K562 (cell line): ENCODE measurements at regions not wholly inside any gene's neighbourhood (a gene's known extent, or its start where the extent isn't known, plus 50 kb on each side); places are given as distances from the start of the nearest gene placed in this dataset.
A peak's percentile ranks its signal among the peaks of the same experiment; 100 is the strongest.

Experiments used
- CBX5 ChIP-seq: IDR thresholded peaks from 2 replicates; pipeline ENCODE4 v1.6.1; 2014; ENCODE audit warnings: low read depth, borderline replicate concordance
- TEAD2 ChIP-seq: fragments of 450-650 bp; IDR thresholded peaks from 2 replicates; pipeline ENCODE4 v1.6.1; 2016; ENCODE audit warnings: missing genetic modification characterization, control low read depth, missing compliant biosample characterization
- ZNF445 ChIP-seq: fragments of 250-450 bp; sonication (Bioruptor Pico); IDR thresholded peaks from 2 replicates; pipeline ENCODE4 v1.4.0; 2020; ENCODE audit warnings: low read depth, mild to moderate bottlenecking, moderate library complexity
- TF ChIP-seq, protein P1 (sequence below), 3 experiments: IDR thresholded peaks in 2 of 3; conservative IDR thresholded peaks in 1 of 3; 2 replicates each; pipeline ENCODE4 v1.5.1; 2011 to 2012; ENCODE audit warnings: low read length in 3 of 3, mild to moderate bottlenecking in 3 of 3, control low read depth in 2 of 3, improper control_type of control experiment in 1 of 3, inconsistent platforms in 1 of 3, low read depth in 1 of 3, mixed read lengths in 1 of 3, moderate library complexity in 1 of 3; ENCODE audit not compliant: insufficient read depth in 2 of 3
- TF ChIP-seq, protein P2 (sequence below): fragments of 450-650 bp; IDR thresholded peaks from 2 replicates; pipeline ENCODE4 v1.7.1; 2018; ENCODE audit warnings: mild to moderate bottlenecking, low read depth; ENCODE audit not compliant: partially characterized antibody
- TF ChIP-seq, protein P3 (sequence below): fragments of 450-650 bp; IDR thresholded peaks from 2 replicates; pipeline ENCODE4 v1.6.1; 2016; ENCODE audit warnings: mild to moderate bottlenecking, moderate library complexity
- TF ChIP-seq, protein P4 (sequence below), 2 experiments: fragments of 450-650 bp; IDR thresholded peaks; 2 replicates each; pipeline ENCODE4 v1.6.1; 2018; ENCODE audit warnings: mild to moderate bottlenecking in 2 of 2, low read depth in 1 of 2; ENCODE audit not compliant: partially characterized antibody in 2 of 2

DNA sequence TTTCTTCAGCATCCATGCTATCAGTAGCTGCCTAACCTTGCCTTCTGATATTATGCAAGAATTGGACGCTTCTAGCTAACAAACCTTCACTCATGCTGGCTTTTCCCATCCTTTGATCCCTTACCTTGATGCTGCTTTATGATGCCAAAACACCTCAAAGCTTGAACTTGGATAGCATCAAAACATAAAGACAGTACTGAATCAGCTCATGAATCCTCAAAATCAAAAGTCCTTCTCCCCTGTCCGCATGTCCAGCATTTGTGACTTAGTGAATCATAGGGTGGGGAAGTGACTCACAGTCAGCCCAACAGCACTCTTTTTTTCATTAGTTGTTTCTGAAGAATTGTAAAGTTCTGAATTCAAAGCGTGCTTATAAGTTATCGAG, 89.5 kb upstream of the PIK3CG start (continued):
- TF ChIP-seq, protein P1, sequence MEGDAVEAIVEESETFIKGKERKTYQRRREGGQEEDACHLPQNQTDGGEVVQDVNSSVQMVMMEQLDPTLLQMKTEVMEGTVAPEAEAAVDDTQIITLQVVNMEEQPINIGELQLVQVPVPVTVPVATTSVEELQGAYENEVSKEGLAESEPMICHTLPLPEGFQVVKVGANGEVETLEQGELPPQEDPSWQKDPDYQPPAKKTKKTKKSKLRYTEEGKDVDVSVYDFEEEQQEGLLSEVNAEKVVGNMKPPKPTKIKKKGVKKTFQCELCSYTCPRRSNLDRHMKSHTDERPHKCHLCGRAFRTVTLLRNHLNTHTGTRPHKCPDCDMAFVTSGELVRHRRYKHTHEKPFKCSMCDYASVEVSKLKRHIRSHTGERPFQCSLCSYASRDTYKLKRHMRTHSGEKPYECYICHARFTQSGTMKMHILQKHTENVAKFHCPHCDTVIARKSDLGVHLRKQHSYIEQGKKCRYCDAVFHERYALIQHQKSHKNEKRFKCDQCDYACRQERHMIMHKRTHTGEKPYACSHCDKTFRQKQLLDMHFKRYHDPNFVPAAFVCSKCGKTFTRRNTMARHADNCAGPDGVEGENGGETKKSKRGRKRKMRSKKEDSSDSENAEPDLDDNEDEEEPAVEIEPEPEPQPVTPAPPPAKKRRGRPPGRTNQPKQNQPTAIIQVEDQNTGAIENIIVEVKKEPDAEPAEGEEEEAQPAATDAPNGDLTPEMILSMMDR (IDR thresholded peaks at IDR 0.05 in 2 of 3, conservative IDR thresholded peaks at IDR 0.05 in 1 of 3; ENCODE audit: insufficient read depth in 2 of 3, low read depth in 1 of 3, low read length in 3 of 3): no peak
- no peak for TF ChIP-seq ZNF445 (CRISPR knock-in tag)
- TF ChIP-seq, protein P2, sequence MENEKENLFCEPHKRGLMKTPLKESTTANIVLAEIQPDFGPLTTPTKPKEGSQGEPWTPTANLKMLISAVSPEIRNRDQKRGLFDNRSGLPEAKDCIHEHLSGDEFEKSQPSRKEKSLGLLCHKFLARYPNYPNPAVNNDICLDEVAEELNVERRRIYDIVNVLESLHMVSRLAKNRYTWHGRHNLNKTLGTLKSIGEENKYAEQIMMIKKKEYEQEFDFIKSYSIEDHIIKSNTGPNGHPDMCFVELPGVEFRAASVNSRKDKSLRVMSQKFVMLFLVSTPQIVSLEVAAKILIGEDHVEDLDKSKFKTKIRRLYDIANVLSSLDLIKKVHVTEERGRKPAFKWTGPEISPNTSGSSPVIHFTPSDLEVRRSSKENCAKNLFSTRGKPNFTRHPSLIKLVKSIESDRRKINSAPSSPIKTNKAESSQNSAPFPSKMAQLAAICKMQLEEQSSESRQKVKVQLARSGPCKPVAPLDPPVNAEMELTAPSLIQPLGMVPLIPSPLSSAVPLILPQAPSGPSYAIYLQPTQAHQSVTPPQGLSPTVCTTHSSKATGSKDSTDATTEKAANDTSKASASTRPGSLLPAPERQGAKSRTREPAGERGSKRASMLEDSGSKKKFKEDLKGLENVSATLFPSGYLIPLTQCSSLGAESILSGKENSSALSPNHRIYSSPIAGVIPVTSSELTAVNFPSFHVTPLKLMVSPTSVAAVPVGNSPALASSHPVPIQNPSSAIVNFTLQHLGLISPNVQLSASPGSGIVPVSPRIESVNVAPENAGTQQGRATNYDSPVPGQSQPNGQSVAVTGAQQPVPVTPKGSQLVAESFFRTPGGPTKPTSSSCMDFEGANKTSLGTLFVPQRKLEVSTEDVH: no peak
- no peak for TF ChIP-seq TEAD2 (tag)
- no peak for TF ChIP-seq CBX5
- TF ChIP-seq, protein P3, sequence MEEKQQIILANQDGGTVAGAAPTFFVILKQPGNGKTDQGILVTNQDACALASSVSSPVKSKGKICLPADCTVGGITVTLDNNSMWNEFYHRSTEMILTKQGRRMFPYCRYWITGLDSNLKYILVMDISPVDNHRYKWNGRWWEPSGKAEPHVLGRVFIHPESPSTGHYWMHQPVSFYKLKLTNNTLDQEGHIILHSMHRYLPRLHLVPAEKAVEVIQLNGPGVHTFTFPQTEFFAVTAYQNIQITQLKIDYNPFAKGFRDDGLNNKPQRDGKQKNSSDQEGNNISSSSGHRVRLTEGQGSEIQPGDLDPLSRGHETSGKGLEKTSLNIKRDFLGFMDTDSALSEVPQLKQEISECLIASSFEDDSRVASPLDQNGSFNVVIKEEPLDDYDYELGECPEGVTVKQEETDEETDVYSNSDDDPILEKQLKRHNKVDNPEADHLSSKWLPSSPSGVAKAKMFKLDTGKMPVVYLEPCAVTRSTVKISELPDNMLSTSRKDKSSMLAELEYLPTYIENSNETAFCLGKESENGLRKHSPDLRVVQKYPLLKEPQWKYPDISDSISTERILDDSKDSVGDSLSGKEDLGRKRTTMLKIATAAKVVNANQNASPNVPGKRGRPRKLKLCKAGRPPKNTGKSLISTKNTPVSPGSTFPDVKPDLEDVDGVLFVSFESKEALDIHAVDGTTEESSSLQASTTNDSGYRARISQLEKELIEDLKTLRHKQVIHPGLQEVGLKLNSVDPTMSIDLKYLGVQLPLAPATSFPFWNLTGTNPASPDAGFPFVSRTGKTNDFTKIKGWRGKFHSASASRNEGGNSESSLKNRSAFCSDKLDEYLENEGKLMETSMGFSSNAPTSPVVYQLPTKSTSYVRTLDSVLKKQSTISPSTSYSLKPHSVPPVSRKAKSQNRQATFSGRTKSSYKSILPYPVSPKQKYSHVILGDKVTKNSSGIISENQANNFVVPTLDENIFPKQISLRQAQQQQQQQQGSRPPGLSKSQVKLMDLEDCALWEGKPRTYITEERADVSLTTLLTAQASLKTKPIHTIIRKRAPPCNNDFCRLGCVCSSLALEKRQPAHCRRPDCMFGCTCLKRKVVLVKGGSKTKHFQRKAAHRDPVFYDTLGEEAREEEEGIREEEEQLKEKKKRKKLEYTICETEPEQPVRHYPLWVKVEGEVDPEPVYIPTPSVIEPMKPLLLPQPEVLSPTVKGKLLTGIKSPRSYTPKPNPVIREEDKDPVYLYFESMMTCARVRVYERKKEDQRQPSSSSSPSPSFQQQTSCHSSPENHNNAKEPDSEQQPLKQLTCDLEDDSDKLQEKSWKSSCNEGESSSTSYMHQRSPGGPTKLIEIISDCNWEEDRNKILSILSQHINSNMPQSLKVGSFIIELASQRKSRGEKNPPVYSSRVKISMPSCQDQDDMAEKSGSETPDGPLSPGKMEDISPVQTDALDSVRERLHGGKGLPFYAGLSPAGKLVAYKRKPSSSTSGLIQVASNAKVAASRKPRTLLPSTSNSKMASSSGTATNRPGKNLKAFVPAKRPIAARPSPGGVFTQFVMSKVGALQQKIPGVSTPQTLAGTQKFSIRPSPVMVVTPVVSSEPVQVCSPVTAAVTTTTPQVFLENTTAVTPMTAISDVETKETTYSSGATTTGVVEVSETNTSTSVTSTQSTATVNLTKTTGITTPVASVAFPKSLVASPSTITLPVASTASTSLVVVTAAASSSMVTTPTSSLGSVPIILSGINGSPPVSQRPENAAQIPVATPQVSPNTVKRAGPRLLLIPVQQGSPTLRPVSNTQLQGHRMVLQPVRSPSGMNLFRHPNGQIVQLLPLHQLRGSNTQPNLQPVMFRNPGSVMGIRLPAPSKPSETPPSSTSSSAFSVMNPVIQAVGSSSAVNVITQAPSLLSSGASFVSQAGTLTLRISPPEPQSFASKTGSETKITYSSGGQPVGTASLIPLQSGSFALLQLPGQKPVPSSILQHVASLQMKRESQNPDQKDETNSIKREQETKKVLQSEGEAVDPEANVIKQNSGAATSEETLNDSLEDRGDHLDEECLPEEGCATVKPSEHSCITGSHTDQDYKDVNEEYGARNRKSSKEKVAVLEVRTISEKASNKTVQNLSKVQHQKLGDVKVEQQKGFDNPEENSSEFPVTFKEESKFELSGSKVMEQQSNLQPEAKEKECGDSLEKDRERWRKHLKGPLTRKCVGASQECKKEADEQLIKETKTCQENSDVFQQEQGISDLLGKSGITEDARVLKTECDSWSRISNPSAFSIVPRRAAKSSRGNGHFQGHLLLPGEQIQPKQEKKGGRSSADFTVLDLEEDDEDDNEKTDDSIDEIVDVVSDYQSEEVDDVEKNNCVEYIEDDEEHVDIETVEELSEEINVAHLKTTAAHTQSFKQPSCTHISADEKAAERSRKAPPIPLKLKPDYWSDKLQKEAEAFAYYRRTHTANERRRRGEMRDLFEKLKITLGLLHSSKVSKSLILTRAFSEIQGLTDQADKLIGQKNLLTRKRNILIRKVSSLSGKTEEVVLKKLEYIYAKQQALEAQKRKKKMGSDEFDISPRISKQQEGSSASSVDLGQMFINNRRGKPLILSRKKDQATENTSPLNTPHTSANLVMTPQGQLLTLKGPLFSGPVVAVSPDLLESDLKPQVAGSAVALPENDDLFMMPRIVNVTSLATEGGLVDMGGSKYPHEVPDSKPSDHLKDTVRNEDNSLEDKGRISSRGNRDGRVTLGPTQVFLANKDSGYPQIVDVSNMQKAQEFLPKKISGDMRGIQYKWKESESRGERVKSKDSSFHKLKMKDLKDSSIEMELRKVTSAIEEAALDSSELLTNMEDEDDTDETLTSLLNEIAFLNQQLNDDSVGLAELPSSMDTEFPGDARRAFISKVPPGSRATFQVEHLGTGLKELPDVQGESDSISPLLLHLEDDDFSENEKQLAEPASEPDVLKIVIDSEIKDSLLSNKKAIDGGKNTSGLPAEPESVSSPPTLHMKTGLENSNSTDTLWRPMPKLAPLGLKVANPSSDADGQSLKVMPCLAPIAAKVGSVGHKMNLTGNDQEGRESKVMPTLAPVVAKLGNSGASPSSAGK: peak; percentile 83
- TF ChIP-seq, protein P4, sequence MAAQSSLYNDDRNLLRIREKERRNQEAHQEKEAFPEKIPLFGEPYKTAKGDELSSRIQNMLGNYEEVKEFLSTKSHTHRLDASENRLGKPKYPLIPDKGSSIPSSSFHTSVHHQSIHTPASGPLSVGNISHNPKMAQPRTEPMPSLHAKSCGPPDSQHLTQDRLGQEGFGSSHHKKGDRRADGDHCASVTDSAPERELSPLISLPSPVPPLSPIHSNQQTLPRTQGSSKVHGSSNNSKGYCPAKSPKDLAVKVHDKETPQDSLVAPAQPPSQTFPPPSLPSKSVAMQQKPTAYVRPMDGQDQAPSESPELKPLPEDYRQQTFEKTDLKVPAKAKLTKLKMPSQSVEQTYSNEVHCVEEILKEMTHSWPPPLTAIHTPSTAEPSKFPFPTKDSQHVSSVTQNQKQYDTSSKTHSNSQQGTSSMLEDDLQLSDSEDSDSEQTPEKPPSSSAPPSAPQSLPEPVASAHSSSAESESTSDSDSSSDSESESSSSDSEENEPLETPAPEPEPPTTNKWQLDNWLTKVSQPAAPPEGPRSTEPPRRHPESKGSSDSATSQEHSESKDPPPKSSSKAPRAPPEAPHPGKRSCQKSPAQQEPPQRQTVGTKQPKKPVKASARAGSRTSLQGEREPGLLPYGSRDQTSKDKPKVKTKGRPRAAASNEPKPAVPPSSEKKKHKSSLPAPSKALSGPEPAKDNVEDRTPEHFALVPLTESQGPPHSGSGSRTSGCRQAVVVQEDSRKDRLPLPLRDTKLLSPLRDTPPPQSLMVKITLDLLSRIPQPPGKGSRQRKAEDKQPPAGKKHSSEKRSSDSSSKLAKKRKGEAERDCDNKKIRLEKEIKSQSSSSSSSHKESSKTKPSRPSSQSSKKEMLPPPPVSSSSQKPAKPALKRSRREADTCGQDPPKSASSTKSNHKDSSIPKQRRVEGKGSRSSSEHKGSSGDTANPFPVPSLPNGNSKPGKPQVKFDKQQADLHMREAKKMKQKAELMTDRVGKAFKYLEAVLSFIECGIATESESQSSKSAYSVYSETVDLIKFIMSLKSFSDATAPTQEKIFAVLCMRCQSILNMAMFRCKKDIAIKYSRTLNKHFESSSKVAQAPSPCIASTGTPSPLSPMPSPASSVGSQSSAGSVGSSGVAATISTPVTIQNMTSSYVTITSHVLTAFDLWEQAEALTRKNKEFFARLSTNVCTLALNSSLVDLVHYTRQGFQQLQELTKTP (IDR thresholded peaks at IDR 0.05; ENCODE audit: low read depth in 1 of 2, partially characterized antibody in 2 of 2): peak; percentile 53 to 81
